ENCODE measurements at regions not wholly inside any gene's neighbourhood (a gene's known extent, or its start where the extent isn't known, plus 50 kb on each side); places are given as distances from the start of the nearest gene placed in this dataset.

GRCh38 chr4:34139346-34139745 is 2105.0 kb downstream of the ARAP2 start:
- DNase-seq (ENCODE audit: extremely low read depth in 1 of 2, low read depth in 1 of 2): no peak

- no peak for DNase-seq (ENCODE audit: extremely low read depth in 1 of 2, low read depth in 1 of 2)
Observed at GRCh38 chr4:34148322-34148908, 2095.9 kb downstream of the ARAP2 start.

GRCh38 chr4:34157547-34157946 is 2086.8 kb downstream of the ARAP2 start:
- DNase-seq (ENCODE audit: extremely low read depth in 1 of 2, low read depth in 1 of 2): no peak

- DNase-seq (ENCODE audit: extremely low read depth in 1 of 2, low read depth in 1 of 2): no peak
Observed at GRCh38 chr4:34158878-34159277, 2085.4 kb downstream of the ARAP2 start.

- DNase-seq (ENCODE audit: extremely low read depth in 1 of 2, low read depth in 1 of 2): no peak
Observed at GRCh38 chr4:34170946-34171345, 2073.4 kb downstream of the ARAP2 start.

GRCh38 chr4:34176609-34177008 is 2067.7 kb downstream of the ARAP2 start:
- no peak for DNase-seq (ENCODE audit: extremely low read depth in 1 of 2, low read depth in 1 of 2)

GRCh38 chr4:34178476-34178875 is 2065.8 kb downstream of the ARAP2 start:
- DNase-seq (ENCODE audit: extremely low read depth in 1 of 2, low read depth in 1 of 2): no peak

- no peak for DNase-seq (ENCODE audit: extremely low read depth in 1 of 2, low read depth in 1 of 2)
Observed at GRCh38 chr4:34181311-34181841, 2062.9 kb downstream of the ARAP2 start.

- DNase-seq (ENCODE audit: extremely low read depth in 1 of 2, low read depth in 1 of 2): no peak
Observed at GRCh38 chr4:34181891-34182290, 2062.4 kb downstream of the ARAP2 start.

GRCh38 chr4:34182306-34182705 is 2062.0 kb downstream of the ARAP2 start:
- no peak for DNase-seq (ENCODE audit: extremely low read depth in 1 of 2, low read depth in 1 of 2)

- DNase-seq (ENCODE audit: extremely low read depth in 1 of 2, low read depth in 1 of 2): no peak
Observed at GRCh38 chr4:34183926-34184325, 2060.4 kb downstream of the ARAP2 start.

GRCh38 chr4:34187056-34187455 is 2057.3 kb downstream of the ARAP2 start:
- no peak for DNase-seq (ENCODE audit: extremely low read depth in 1 of 2, low read depth in 1 of 2)

GRCh38 chr4:34191443-34191842 is 2052.9 kb downstream of the ARAP2 start:
- no peak for DNase-seq (ENCODE audit: extremely low read depth in 1 of 2, low read depth in 1 of 2)

- no peak for DNase-seq (ENCODE audit: extremely low read depth in 1 of 2, low read depth in 1 of 2)
Observed at GRCh38 chr4:34193451-34194154, 2050.7 kb downstream of the ARAP2 start.

- no peak for DNase-seq (ENCODE audit: extremely low read depth in 1 of 2, low read depth in 1 of 2)
Observed at GRCh38 chr4:34194585-34194984, 2049.7 kb downstream of the ARAP2 start.

GRCh38 chr4:34196375-34196774 is 2047.9 kb downstream of the ARAP2 start:
- DNase-seq (ENCODE audit: extremely low read depth in 1 of 2, low read depth in 1 of 2): no peak

GRCh38 chr4:34198966-34199365 is 2045.3 kb downstream of the ARAP2 start:
- DNase-seq (ENCODE audit: extremely low read depth in 1 of 2, low read depth in 1 of 2): no peak

GRCh38 chr4:34200535-34200934 is 2043.8 kb downstream of the ARAP2 start:
- DNase-seq (ENCODE audit: extremely low read depth in 1 of 2, low read depth in 1 of 2): no peak

GRCh38 chr4:34202154-34202553 is 2042.2 kb downstream of the ARAP2 start:
- no peak for DNase-seq (ENCODE audit: extremely low read depth in 1 of 2, low read depth in 1 of 2)

GRCh38 chr4:34220601-34221000 is 2023.7 kb downstream of the ARAP2 start:
- DNase-seq (ENCODE audit: extremely low read depth in 1 of 2, low read depth in 1 of 2): no peak

- no peak for DNase-seq (ENCODE audit: extremely low read depth in 1 of 2, low read depth in 1 of 2)
Observed at GRCh38 chr4:34221986-34222385, 2022.3 kb downstream of the ARAP2 start.

- DNase-seq (ENCODE audit: extremely low read depth in 1 of 2, low read depth in 1 of 2): no peak
Observed at GRCh38 chr4:34236118-34236517, 2008.2 kb downstream of the ARAP2 start.

GRCh38 chr4:34245276-34245675 is 1999.0 kb downstream of the ARAP2 start:
- no peak for DNase-seq (ENCODE audit: extremely low read depth in 1 of 2, low read depth in 1 of 2)

All from stimulated activated CD8-positive, alpha-beta memory T cell treated with anti-CD3 and anti-CD28 coated beads, Interleukin-7, amount 100 ng/mL, for 48 hours (primary cell).